WTC11 (cell line): ENCODE measurements at regions not wholly inside any gene's neighbourhood (a gene's known extent, or its start where the extent isn't known, plus 50 kb on each side); places are given as distances from the start of the nearest gene placed in this dataset.
A peak's percentile ranks its signal among the peaks of the same experiment; 100 is the strongest.

ENCODE experiments used
- ATAC-seq: fragments of 200-7000 bp; cut with Tn5 transposase; 2 replicates; pipeline ENCODE4 v1.10.0; 2021; ENCODE audit warnings: mild to moderate bottlenecking, moderate library complexity
- CTCF ChIA-PET: fragments of 300-600 bp; sonication (Branson Sonifier 250); formaldehyde crosslinking; loops from one replicate; lab custom pipeline; 2021; ENCODE audit warnings: antibody characterized with exemption; lab: Charles Lee
- POLR2A ChIA-PET: fragments of 350-600 bp; sonication (Branson Sonifier 250); formaldehyde crosslinking; loops from one replicate; lab custom pipeline; 2021; ENCODE audit warnings: antibody characterized with exemption; lab: Charles Lee
- DNase-seq: peaks from one replicate; pipeline ENCODE4 v3.0.0; 2021; ENCODE audit warnings: low spot score
- H3K27ac Mint-ChIP-seq: 2 replicates; pipeline ENCODE4 v1.8.0; 2021; ENCODE audit warnings: mixed read lengths
- H3K27me3 Mint-ChIP-seq: 2 replicates; pipeline ENCODE4 v1.8.0; 2021; ENCODE audit warnings: low read depth, mild to moderate bottlenecking, moderate library complexity, mixed read lengths
- H3K36me3 Mint-ChIP-seq: 2 replicates; pipeline ENCODE4 v1.8.0; 2021; ENCODE audit warnings: mixed read lengths
- H3K4me1 Mint-ChIP-seq: 2 replicates; pipeline ENCODE4 v1.8.0; 2022; ENCODE audit warnings: mixed read lengths
- H3K4me3 Mint-ChIP-seq: 2 replicates; pipeline ENCODE4 v1.8.0; 2021; ENCODE audit warnings: mild to moderate bottlenecking, moderate library complexity, mixed read lengths
- H3K9me3 Mint-ChIP-seq: 2 replicates; pipeline ENCODE4 v1.8.0; 2021; ENCODE audit warnings: mixed read lengths
- ATF1 ChIP-seq: sonication (generic); formaldehyde crosslinking; IDR thresholded peaks from 2 replicates; pipeline ENCODE4 v1.8.1; 2023; ENCODE audit warnings: mild to moderate bottlenecking, moderate library complexity, missing genetic modification reagents
- ATF3 ChIP-seq: sonication (generic); formaldehyde crosslinking; conservative IDR thresholded peaks from 2 replicates; pipeline ENCODE4 v1.8.1; 2022; ENCODE audit warnings: mild to moderate bottlenecking, missing genetic modification reagents
- CDX4 ChIP-seq: fragments of 250-450 bp; sonication (Bioruptor Pico); IDR thresholded peaks from 2 replicates; pipeline ENCODE4 v1.9.0; 2021; ENCODE audit warnings: moderate library complexity, mild to moderate bottlenecking, inconsistent platforms, borderline replicate concordance
- E2F1 ChIP-seq: sonication (generic); formaldehyde crosslinking; IDR thresholded peaks from 2 replicates; pipeline ENCODE4 v1.8.0; 2022; ENCODE audit warnings: mild to moderate bottlenecking, missing genetic modification reagents
- E2F5 ChIP-seq: sonication (generic); formaldehyde crosslinking; IDR thresholded peaks from 2 replicates; pipeline ENCODE4 v1.8.1; 2022; ENCODE audit warnings: mild to moderate bottlenecking, moderate library complexity, missing genetic modification reagents
- ETV6 ChIP-seq: sonication (generic); formaldehyde crosslinking; IDR thresholded peaks from 2 replicates; pipeline ENCODE4 v1.8.1; 2022; ENCODE audit warnings: mild to moderate bottlenecking, missing genetic modification reagents
- GABPB1 ChIP-seq: sonication (generic); formaldehyde crosslinking; IDR thresholded peaks from 2 replicates; pipeline ENCODE4 v1.8.1; 2023; ENCODE audit warnings: mild to moderate bottlenecking, missing genetic modification reagents
- GRHL2 ChIP-seq: fragments of 250-450 bp; sonication (Bioruptor Pico); IDR thresholded peaks from 2 replicates; pipeline ENCODE4 v1.8.0; 2022; ENCODE audit warnings: mild to moderate bottlenecking, moderate library complexity; ENCODE audit not compliant: insufficient replicate concordance, severe bottlenecking
- GTF2I ChIP-seq: fragments of 250-450 bp; sonication (Bioruptor Pico); conservative IDR thresholded peaks from 2 replicates; pipeline ENCODE4 v1.4.0; 2021; ENCODE audit warnings: mild to moderate bottlenecking
- HMGA2 ChIP-seq: fragments of 250-450 bp; sonication (Bioruptor Pico); IDR thresholded peaks from 2 replicates; pipeline ENCODE4 v1.4.0; 2021; ENCODE audit warnings: mild to moderate bottlenecking, moderate library complexity
- JUN ChIP-seq: sonication (generic); formaldehyde crosslinking; IDR thresholded peaks from 2 replicates; pipeline ENCODE4 v1.8.0; 2023; ENCODE audit warnings: mild to moderate bottlenecking, missing genetic modification reagents
- KAT7 ChIP-seq: sonication (generic); formaldehyde crosslinking; IDR thresholded peaks from 2 replicates; pipeline ENCODE4 v1.8.1; 2023; ENCODE audit warnings: missing genetic modification reagents, mild to moderate bottlenecking, borderline replicate concordance
- MYBL2 ChIP-seq: sonication (generic); formaldehyde crosslinking; IDR thresholded peaks from 2 replicates; pipeline ENCODE4 v1.8.1; 2023; ENCODE audit warnings: mild to moderate bottlenecking, moderate library complexity, missing genetic modification reagents
- NFE2L1 ChIP-seq: sonication (generic); formaldehyde crosslinking; IDR thresholded peaks from 2 replicates; pipeline ENCODE4 v1.8.1; 2023; ENCODE audit warnings: missing genetic modification reagents
- NFYB ChIP-seq: sonication (generic); formaldehyde crosslinking; conservative IDR thresholded peaks from 2 replicates; pipeline ENCODE4 v1.8.0; 2022; ENCODE audit warnings: low read depth, missing genetic modification reagents
- NR2C2 ChIP-seq: sonication (generic); formaldehyde crosslinking; IDR thresholded peaks from 2 replicates; pipeline ENCODE4 v1.8.0; 2022; ENCODE audit warnings: mild to moderate bottlenecking, missing genetic modification reagents
- NR3C1 ChIP-seq: sonication (generic); formaldehyde crosslinking; conservative IDR thresholded peaks from 2 replicates; pipeline ENCODE4 v1.8.1; 2023; ENCODE audit warnings: low read depth, mild to moderate bottlenecking, missing genetic modification reagents
- RORB ChIP-seq: fragments of 250-450 bp; sonication (Bioruptor Pico); IDR thresholded peaks from 2 replicates; pipeline ENCODE4 v1.9.0; 2021; ENCODE audit warnings: mild to moderate bottlenecking
- SMAD3 ChIP-seq: sonication (generic); formaldehyde crosslinking; IDR thresholded peaks from 2 replicates; pipeline ENCODE4 v1.8.0; 2022; ENCODE audit warnings: missing genetic modification reagents, mild to moderate bottlenecking, borderline replicate concordance
- ZBTB21 ChIP-seq: sonication (generic); formaldehyde crosslinking; IDR thresholded peaks from 2 replicates; pipeline ENCODE4 v1.8.1; 2023; ENCODE audit warnings: mild to moderate bottlenecking, missing genetic modification reagents, borderline replicate concordance
- ZNF138 ChIP-seq: sonication (generic); formaldehyde crosslinking; conservative IDR thresholded peaks from 2 replicates; pipeline ENCODE4 v1.8.1; 2022; ENCODE audit warnings: mild to moderate bottlenecking, moderate library complexity, missing genetic modification reagents
- ZNF219 ChIP-seq: sonication (generic); formaldehyde crosslinking; IDR thresholded peaks from 2 replicates; pipeline ENCODE4 v1.8.0; 2023; ENCODE audit warnings: missing genetic modification reagents, mild to moderate bottlenecking, borderline replicate concordance
- ZNF232 ChIP-seq: sonication (generic); formaldehyde crosslinking; IDR thresholded peaks from 2 replicates; pipeline ENCODE4 v1.8.0; 2022; ENCODE audit warnings: mild to moderate bottlenecking, missing genetic modification reagents
- ZNF317 ChIP-seq: sonication (generic); formaldehyde crosslinking; IDR thresholded peaks from 2 replicates; pipeline ENCODE4 v1.8.1; 2023; ENCODE audit warnings: low read depth, mild to moderate bottlenecking, moderate library complexity, missing genetic modification reagents, borderline replicate concordance
- ZNF423 ChIP-seq: fragments of 250-450 bp; sonication (Bioruptor Pico); IDR thresholded peaks from 2 replicates; pipeline ENCODE4 v2.1.2; 2022; ENCODE audit warnings: mild to moderate bottlenecking, moderate library complexity
- TF ChIP-seq, protein P1 (sequence below): sonication (generic); formaldehyde crosslinking; IDR thresholded peaks from 2 replicates; pipeline ENCODE4 v1.8.0; 2022; ENCODE audit warnings: mild to moderate bottlenecking, missing genetic modification reagents
- TF ChIP-seq, protein P2 (sequence below): sonication (generic); formaldehyde crosslinking; IDR thresholded peaks from 2 replicates; pipeline ENCODE4 v1.8.1; 2022; ENCODE audit warnings: low read depth, missing genetic modification reagents, borderline replicate concordance
- TF ChIP-seq, protein P3 (sequence below): sonication (generic); formaldehyde crosslinking; IDR thresholded peaks from 2 replicates; pipeline ENCODE4 v1.8.0; 2022; ENCODE audit warnings: mild to moderate bottlenecking, missing genetic modification reagents

DNA sequence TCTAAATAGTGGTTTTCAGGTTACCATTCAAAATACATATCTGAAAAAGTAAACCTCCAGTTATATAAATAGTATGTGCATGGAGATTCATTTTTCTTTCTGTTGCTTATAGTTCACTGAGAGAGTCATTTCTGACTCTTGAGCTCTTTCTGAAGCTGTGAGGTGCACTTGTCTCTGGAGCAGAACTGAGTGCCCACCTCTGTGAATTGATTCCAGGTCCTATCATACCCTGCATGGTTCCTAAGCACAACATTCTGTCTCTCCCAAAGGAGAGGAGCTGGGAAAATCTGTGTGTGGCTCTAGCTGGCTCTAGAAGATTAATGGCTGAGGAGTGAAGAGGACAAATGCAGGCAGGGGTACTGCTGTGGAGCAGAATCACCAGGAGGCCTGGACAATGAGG, 161.6 kb upstream of the HCCS start:
- TF ChIP-seq SMAD3 (CRISPR knock-in tag) (no peak), ZNF232 (CRISPR knock-in tag) (no peak), MYBL2 (no peak), CDX4 (CRISPR knock-in tag) (no peak), ZNF317 (CRISPR knock-in tag) (no peak), ZNF219 (no peak), JUN (CRISPR knock-in tag) (no peak), HMGA2 (CRISPR knock-in tag) (no peak), ZBTB21 (CRISPR knock-in tag) (no peak), RORB (no peak), GTF2I (CRISPR knock-in tag) (no peak), E2F5 (CRISPR knock-in tag) (no peak), E2F1 (no peak)
- TF ChIP-seq, protein P1, sequence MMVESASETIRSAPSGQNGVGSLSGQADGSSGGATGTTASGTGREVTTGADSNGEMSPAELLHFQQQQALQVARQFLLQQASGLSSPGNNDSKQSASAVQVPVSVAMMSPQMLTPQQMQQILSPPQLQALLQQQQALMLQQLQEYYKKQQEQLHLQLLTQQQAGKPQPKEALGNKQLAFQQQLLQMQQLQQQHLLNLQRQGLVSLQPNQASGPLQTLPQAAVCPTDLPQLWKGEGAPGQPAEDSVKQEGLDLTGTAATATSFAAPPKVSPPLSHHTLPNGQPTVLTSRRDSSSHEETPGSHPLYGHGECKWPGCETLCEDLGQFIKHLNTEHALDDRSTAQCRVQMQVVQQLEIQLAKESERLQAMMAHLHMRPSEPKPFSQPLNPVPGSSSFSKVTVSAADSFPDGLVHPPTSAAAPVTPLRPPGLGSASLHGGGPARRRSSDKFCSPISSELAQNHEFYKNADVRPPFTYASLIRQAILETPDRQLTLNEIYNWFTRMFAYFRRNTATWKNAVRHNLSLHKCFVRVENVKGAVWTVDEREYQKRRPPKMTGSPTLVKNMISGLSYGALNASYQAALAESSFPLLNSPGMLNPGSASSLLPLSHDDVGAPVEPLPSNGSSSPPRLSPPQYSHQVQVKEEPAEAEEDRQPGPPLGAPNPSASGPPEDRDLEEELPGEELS = no peak
- Mint-ChIP-seq H3K27ac (no peak overlapping the region), H3K9me3 (peaks cover 10% of the 10 kb centered on the region), H3K36me3 (0 out of 2 replicates have a peak, but pooled peaks cover 5% of the 10 kb centered on the region), H3K4me1 (peaks cover 33% of the 10 kb centered on the region), H3K27me3 (no peaks in the 10 kb centered on the region; the same call in 1 of the 2 replicates), H3K4me3 (no peak overlapping the region)
- no peak for ATAC-seq
- CTCF ChIA-PET = no interaction called here
- POLR2A ChIA-PET = no interaction called here
- DNase-seq = no peak

DNA sequence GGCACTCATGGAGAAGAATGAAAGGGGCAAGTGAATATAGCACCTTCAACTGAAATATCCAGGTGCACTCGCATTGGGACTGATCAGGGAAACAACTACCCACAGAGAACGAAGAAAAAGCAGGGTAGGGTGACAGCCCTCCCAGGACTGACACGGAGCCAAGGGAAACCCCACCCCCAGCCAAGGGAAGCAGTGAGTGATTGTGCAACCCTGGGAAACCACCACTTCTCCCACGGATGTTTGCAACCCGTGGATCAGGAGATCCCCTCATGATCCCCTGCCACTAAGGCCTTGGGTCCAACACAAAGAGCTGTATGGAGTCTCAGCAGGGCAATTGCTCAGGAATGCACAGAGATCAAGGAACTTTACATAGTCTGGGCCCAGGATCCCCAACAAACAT, 158.5 kb upstream of the HCCS start:
- no peak for TF ChIP-seq ATF3 (CRISPR knock-in tag)
- no peak for TF ChIP-seq SMAD3 (CRISPR knock-in tag)
- no peak for TF ChIP-seq GRHL2
- no peak for TF ChIP-seq NFE2L1 (CRISPR knock-in tag)
- TF ChIP-seq KAT7 (CRISPR knock-in tag) = no peak
- no peak for TF ChIP-seq NFYB
- ChIA-PET POLR2A (no interaction called here), CTCF (no interaction called here)
- Mint-ChIP-seq H3K27ac (no peak overlapping the region), H3K36me3 (peaks cover 21% of the 10 kb centered on the region), H3K4me1 (peaks cover 33% of the 10 kb centered on the region), H3K4me3 (no peak overlapping the region), H3K27me3 (no peaks in the 10 kb centered on the region; the same call in 1 of the 2 replicates), H3K9me3 (peaks cover 39% of the 10 kb centered on the region)
- DNase-seq (no peak), ATAC-seq (peak; percentile 81)

- DNase-seq (no peak), ATAC-seq (no peak)
- Mint-ChIP-seq H3K4me3 (no peak overlapping the region), H3K27me3 (no peaks in the 10 kb centered on the region; the same call in 1 of the 2 replicates), H3K36me3 (no peaks in the 10 kb centered on the region), H3K4me1 (no peaks in the 10 kb centered on the region), H3K9me3 (no peaks in the 10 kb centered on the region), H3K27ac (no peak overlapping the region)
- CTCF ChIA-PET = no interaction called here
- no peak for TF ChIP-seq GABPB1 (CRISPR knock-in tag)
- no peak for TF ChIP-seq NR2C2 (CRISPR knock-in tag)
- TF ChIP-seq, protein P2, sequence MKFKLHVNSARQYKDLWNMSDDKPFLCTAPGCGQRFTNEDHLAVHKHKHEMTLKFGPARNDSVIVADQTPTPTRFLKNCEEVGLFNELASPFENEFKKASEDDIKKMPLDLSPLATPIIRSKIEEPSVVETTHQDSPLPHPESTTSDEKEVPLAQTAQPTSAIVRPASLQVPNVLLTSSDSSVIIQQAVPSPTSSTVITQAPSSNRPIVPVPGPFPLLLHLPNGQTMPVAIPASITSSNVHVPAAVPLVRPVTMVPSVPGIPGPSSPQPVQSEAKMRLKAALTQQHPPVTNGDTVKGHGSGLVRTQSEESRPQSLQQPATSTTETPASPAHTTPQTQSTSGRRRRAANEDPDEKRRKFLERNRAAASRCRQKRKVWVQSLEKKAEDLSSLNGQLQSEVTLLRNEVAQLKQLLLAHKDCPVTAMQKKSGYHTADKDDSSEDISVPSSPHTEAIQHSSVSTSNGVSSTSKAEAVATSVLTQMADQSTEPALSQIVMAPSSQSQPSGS (CRISPR knock-in tag) = no peak
- no peak for TF ChIP-seq ATF1
- no peak for TF ChIP-seq NR3C1 (CRISPR knock-in tag)
- no peak for TF ChIP-seq ETV6 (CRISPR knock-in tag)
- TF ChIP-seq, protein P3, sequence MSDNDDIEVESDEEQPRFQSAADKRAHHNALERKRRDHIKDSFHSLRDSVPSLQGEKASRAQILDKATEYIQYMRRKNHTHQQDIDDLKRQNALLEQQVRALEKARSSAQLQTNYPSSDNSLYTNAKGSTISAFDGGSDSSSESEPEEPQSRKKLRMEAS (CRISPR knock-in tag) = no peak
- TF ChIP-seq ZNF423 (CRISPR knock-in tag) = no peak
- TF ChIP-seq ZNF138 (CRISPR knock-in tag) = no peak
- POLR2A ChIA-PET = no interaction called here
These were observed 145.8 kb upstream of the HCCS start for GRCh38 chrX:10965174-10965798.
